Activated CD8-positive, alpha-beta T cell treated with anti-CD3 and anti-CD28 coated beads for 36 hours (primary cell): ENCODE measurements at regions not wholly inside any gene's neighbourhood (a gene's known extent, or its start where the extent isn't known, plus 50 kb on each side); places are given as distances from the start of the nearest gene placed in this dataset.

Experiments used
- ATAC-seq: fragments of 200-7000 bp; cut with Tn5 transposase; one replicate; pipeline ENCODE4 v1.10.0; 2021; ENCODE audit warnings: mild to moderate bottlenecking, moderate library complexity
- CTCF ChIA-PET: fragments of 350-600 bp; sonication (Branson Sonifier 250); formaldehyde crosslinking; loops from one replicate; lab custom pipeline; 2021; ENCODE audit warnings: antibody characterized with exemption; lab: Charles Lee
- POLR2A ChIA-PET: fragments of 350-600 bp; sonication (Branson Sonifier 250); formaldehyde crosslinking; loops from one replicate; lab custom pipeline; 2021; ENCODE audit warnings: antibody characterized with exemption; lab: Charles Lee
- DNase-seq: peaks from one replicate; pipeline ENCODE4 v3.0.0-alpha.2; 2020
- H3K27ac Mint-ChIP-seq: one replicate; pipeline ENCODE4 v1.8.0; 2021; ENCODE audit warnings: mild to moderate bottlenecking, mixed read lengths
- H3K27me3 Mint-ChIP-seq: one replicate; pipeline ENCODE4 v1.8.0; 2021; ENCODE audit warnings: mixed read lengths
- H3K36me3 Mint-ChIP-seq: one replicate; pipeline ENCODE4 v1.8.0; 2021; ENCODE audit warnings: low read depth, mixed read lengths
- H3K4me1 Mint-ChIP-seq: one replicate; pipeline ENCODE4 v1.8.0; 2021; ENCODE audit warnings: low read depth, mixed read lengths
- H3K4me3 Mint-ChIP-seq: one replicate; pipeline ENCODE4 v1.8.0; 2021; ENCODE audit warnings: mild to moderate bottlenecking, moderate library complexity, mixed read lengths
- H3K9me3 Mint-ChIP-seq: one replicate; pipeline ENCODE4 v1.8.0; 2021; ENCODE audit warnings: mixed read lengths
- intact Hi-C: fragments of 100-400 bp; cut with micrococcal nuclease; formaldehyde crosslinking; loops from one replicate; pipeline ENCODE4 v1.10.0; 2022
- TF ChIP-seq, protein P1 (sequence below): fragments of 200-600 bp; IDR thresholded peaks from one replicate; pipeline ENCODE4 v1.8.0; 2022; ENCODE audit warnings: antibody characterized with exemption, mild to moderate bottlenecking

DNA sequence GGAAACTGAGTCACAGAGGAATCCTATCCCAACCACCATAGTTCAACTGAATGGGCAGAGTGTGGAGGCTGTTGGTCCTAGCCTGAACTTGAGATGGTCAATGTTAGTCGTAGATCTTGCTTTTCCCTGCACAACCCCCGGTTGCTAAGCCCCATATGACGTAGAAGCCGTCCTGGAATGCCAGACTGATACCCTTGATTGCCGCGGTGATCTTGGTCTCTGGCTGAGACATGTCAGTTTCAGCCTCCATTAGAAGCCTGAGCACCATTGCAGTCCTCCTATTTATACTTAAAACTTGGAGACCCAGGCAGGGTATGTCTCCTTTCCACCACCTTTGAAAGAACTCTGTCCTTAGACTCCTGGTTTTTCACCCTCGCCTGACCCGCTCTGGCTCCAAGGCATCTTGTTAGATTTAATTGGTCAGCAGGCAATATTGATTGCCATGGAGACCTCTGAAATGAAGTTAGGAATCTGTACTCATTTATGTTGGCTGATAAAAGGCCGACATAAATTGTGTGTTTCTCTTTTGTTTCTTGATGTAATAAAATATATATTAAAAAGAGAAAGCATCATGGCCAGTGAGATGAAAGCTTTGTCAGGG lies 53.4 kb downstream of the RPLP1 start:
- Mint-ChIP-seq H3K27ac (no peak overlapping the region), H3K36me3 (no peaks in the 10 kb centered on the region), H3K9me3 (no peaks in the 10 kb centered on the region), H3K4me1 (peaks cover 3% of the 10 kb centered on the region), H3K27me3 (peaks cover 5% of the 10 kb centered on the region), H3K4me3 (no peak overlapping the region)
- intact Hi-C loops = no loop called here
- CTCF ChIA-PET = no interaction called here
- ATAC-seq = no peak
- no peak for DNase-seq
- TF ChIP-seq, protein P1, sequence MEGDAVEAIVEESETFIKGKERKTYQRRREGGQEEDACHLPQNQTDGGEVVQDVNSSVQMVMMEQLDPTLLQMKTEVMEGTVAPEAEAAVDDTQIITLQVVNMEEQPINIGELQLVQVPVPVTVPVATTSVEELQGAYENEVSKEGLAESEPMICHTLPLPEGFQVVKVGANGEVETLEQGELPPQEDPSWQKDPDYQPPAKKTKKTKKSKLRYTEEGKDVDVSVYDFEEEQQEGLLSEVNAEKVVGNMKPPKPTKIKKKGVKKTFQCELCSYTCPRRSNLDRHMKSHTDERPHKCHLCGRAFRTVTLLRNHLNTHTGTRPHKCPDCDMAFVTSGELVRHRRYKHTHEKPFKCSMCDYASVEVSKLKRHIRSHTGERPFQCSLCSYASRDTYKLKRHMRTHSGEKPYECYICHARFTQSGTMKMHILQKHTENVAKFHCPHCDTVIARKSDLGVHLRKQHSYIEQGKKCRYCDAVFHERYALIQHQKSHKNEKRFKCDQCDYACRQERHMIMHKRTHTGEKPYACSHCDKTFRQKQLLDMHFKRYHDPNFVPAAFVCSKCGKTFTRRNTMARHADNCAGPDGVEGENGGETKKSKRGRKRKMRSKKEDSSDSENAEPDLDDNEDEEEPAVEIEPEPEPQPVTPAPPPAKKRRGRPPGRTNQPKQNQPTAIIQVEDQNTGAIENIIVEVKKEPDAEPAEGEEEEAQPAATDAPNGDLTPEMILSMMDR = no peak
- POLR2A ChIA-PET = no interaction called here

- ChIA-PET POLR2A (no interaction called here), CTCF (interaction anchor here (1.3 to 1.8 kb wide), 2 partner anchors 15 to 30 kb away, joined by 3 to 4 read pairs; no protein-coding TSS in a partner anchor)
- peaks cover 3% of the 10 kb centered on the region for H3K4me1 Mint-ChIP-seq
- no peaks in the 10 kb centered on the region for H3K36me3 Mint-ChIP-seq
- DNase-seq = no peak
- H3K27ac Mint-ChIP-seq = no peak overlapping the region
- TF ChIP-seq, protein P1 = no peak
- peaks cover 11% of the 10 kb centered on the region for H3K27me3 Mint-ChIP-seq
- H3K4me3 Mint-ChIP-seq = no peak overlapping the region
- H3K9me3 Mint-ChIP-seq = no peaks in the 10 kb centered on the region
- ATAC-seq = no peak
- intact Hi-C loops = no loop called here
Observed at GRCh38 chr15:69508659-69509058, 56.0 kb downstream of the RPLP1 start.

DNA sequence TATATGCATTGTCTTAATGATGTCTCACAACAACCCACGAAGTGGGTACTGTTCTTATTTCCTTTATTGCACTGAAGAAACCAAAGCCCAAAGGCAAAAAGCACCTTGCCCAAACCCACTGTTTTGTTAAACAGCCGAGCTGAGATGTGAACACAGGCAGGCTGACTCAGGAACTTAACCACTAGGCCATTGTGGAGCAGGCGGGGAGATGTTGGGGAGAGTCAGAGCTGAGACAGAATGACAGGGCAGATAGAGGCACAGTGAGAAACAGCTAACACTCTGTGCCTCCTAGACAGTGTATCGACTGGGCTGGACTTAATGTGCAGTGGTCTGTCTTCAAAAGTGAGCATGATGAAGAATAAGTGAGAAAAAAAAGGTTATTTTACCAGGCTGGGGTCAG lies 56.5 kb downstream of the RPLP1 start:
- Mint-ChIP-seq H3K36me3 (no peaks in the 10 kb centered on the region), H3K9me3 (no peaks in the 10 kb centered on the region), H3K27ac (no peak overlapping the region), H3K27me3 (peaks cover 11% of the 10 kb centered on the region), H3K4me3 (no peak overlapping the region), H3K4me1 (peaks cover 3% of the 10 kb centered on the region)
- POLR2A ChIA-PET = interaction anchor here (1.0 kb wide), 1 partner anchor 27 kb away, joined by 3 read pairs; no protein-coding TSS in a partner anchor
- DNase-seq (peak; percentile 42), ATAC-seq (peak; percentile 65)
- TF ChIP-seq, protein P1 = no peak
- CTCF ChIA-PET = interaction anchor here (1.3 to 1.8 kb wide), 2 partner anchors 15 to 30 kb away, joined by 3 to 4 read pairs; no protein-coding TSS in a partner anchor
- intact Hi-C loops = no loop called here

GRCh38 chr15:69510556-69510955 lies 57.9 kb downstream of the RPLP1 start:
- Mint-ChIP-seq H3K27me3 (peaks cover 11% of the 10 kb centered on the region), H3K36me3 (no peaks in the 10 kb centered on the region), H3K27ac (no peak overlapping the region), H3K4me3 (no peak overlapping the region), H3K9me3 (peaks cover 2% of the 10 kb centered on the region), H3K4me1 (peaks cover 3% of the 10 kb centered on the region)
- CTCF ChIA-PET = interaction anchor here (1.3 to 1.5 kb wide), 2 partner anchors 14 to 17 kb away, joined by 3 to 4 read pairs; no protein-coding TSS in a partner anchor
- DNase-seq = no peak
- ATAC-seq = no peak
- intact Hi-C loops = no loop called here
- POLR2A ChIA-PET = no interaction called here
- TF ChIP-seq, protein P1 = no peak

DNA sequence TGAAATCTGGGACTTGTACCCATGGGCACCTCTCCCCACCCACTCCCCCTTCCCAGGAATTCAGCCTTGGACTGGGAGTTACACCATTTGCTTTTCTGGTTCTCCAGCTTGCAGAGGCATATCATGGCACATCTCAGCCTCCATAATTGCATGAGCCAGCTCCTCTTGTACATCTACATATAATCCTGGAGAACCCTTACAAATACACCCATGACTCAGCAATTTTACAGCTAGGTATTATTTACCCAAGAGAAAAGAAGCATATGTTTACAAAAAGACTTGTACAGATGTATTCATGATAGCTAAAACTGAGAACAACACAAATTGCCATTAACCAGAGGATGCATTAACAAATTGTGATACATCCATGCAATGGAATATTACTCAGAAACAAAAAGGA lies 58.4 kb downstream of the RPLP1 start:
- H3K9me3 Mint-ChIP-seq = peaks cover 2% of the 10 kb centered on the region
- H3K4me3 Mint-ChIP-seq = no peak overlapping the region
- CTCF ChIA-PET = interaction anchor here (1.3 to 1.5 kb wide), 2 partner anchors 13 to 18 kb away, joined by 3 to 4 read pairs; no protein-coding TSS in a partner anchor
- no peak overlapping the region for H3K27ac Mint-ChIP-seq
- peaks cover 3% of the 10 kb centered on the region for H3K4me1 Mint-ChIP-seq
- TF ChIP-seq, protein P1 = no peak
- intact Hi-C loops = no loop called here
- POLR2A ChIA-PET = no interaction called here
- peaks cover 11% of the 10 kb centered on the region for H3K27me3 Mint-ChIP-seq
- DNase-seq = no peak
- no peak for ATAC-seq
- H3K36me3 Mint-ChIP-seq = no peaks in the 10 kb centered on the region
